ENCODE measurements at regions not wholly inside any gene's neighbourhood (a gene's known extent, or its start where the extent isn't known, plus 50 kb on each side); places are given as distances from the start of the nearest gene placed in this dataset.

DNA sequence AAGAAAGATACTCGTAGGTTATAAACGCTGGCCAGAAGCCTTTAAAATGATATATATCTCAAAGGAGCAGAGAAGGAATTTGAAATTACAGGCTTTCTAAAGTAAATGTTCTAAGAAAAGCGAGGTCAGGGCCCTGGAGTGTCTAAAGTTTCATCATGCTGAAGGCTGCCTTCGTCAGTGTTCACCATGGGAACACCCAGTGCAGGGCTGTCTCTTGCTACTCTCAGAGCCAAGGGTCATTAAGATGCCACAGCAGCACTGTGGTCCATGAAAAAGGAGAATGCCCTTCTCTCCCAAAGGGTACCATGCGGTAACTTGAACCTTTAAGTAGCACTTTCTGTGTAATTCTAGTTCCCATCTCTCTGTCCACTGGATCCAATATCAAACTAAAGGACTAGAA lies 174.5 kb upstream of the NWD2 start (continued):
- TF ChIP-seq, protein P1, sequence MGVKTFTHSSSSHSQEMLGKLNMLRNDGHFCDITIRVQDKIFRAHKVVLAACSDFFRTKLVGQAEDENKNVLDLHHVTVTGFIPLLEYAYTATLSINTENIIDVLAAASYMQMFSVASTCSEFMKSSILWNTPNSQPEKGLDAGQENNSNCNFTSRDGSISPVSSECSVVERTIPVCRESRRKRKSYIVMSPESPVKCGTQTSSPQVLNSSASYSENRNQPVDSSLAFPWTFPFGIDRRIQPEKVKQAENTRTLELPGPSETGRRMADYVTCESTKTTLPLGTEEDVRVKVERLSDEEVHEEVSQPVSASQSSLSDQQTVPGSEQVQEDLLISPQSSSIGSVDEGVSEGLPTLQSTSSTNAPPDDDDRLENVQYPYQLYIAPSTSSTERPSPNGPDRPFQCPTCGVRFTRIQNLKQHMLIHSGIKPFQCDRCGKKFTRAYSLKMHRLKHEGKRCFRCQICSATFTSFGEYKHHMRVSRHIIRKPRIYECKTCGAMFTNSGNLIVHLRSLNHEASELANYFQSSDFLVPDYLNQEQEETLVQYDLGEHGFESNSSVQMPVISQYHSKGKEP (tag by site-specific recombination; IDR thresholded peaks at IDR 0.05), result no peak

GRCh38 chr4:37071576-37071975 lies 173.0 kb upstream of the NWD2 start:
- Histone ChIP-seq H3K4me1 (ENCODE audit: control insufficient read depth, insufficient read depth, low read length) (no peaks in the 10 kb centered on the region), H3K9me3 (ENCODE audit: control insufficient read depth, insufficient read depth, low read depth, low read length) (no peaks in the 10 kb centered on the region), H3K27ac (ENCODE audit: extremely low read depth, low read depth, low read length) (no peak overlapping the region), H3K36me3 (ENCODE audit: control insufficient read depth in 2 of 2, insufficient read depth in 1 of 2, low read length in 2 of 2) (no peaks in the 10 kb centered on the region), H3K4me3 (ENCODE audit: low read depth, low read length) (no peak overlapping the region)
- ChIA-PET CTCF (interaction anchor here (0.7 kb wide), 1 partner anchor 90 kb away, joined by 3 read pairs; no protein-coding TSS in a partner anchor), POLR2A (no interaction called here)
- TF ChIP-seq SP3 (tag by site-specific recombination; IDR thresholded peaks at IDR 0.05), result no peak

- no peaks in the 10 kb centered on the region for H3K36me3 ChIP-seq (ENCODE audit: control insufficient read depth in 2 of 2, insufficient read depth in 1 of 2, low read length in 2 of 2)
- TF ChIP-seq ZNF670 (tag by site-specific recombination; IDR thresholded peaks at IDR 0.05; ENCODE audit: low read depth) (no peak), SP2 (tag by site-specific recombination; IDR thresholded peaks at IDR 0.05) (peak; percentile 49)
- ChIA-PET POLR2A (no interaction called here), CTCF (no interaction called here)
- no peaks in the 10 kb centered on the region for H3K4me1 ChIP-seq (ENCODE audit: control insufficient read depth, insufficient read depth, low read length)
- H3K9me3 ChIP-seq (ENCODE audit: control insufficient read depth, insufficient read depth, low read depth, low read length), result no peaks in the 10 kb centered on the region
- H3K4me3 ChIP-seq (ENCODE audit: low read depth, low read length), result no peak overlapping the region
- H3K27ac ChIP-seq (ENCODE audit: extremely low read depth, low read depth, low read length), result no peak overlapping the region
Observed at GRCh38 chr4:37073226-37073840, 171.2 kb upstream of the NWD2 start.

DNA sequence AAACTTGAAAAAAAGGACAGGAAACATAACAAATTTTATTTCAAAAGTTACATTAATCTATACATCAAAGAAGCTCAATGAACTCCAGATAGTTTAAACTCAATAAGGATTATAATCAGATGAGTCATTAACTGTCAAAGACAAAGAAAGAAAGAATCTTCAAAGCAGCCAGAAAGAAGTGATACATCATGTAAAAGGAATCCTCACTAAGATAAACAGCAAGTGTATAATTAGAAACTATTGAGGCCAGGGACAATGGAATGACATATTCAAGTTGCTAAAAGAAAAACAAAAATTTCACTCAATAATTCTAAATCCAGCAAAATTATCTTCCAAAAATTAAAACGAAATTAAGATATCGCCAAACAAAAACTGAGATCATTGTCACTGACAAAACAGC lies 161.6 kb upstream of the NWD2 start:
- H3K4me1 ChIP-seq (ENCODE audit: control insufficient read depth, insufficient read depth, low read length), result no peaks in the 10 kb centered on the region
- POLR2A ChIA-PET, result no interaction called here
- H3K9me3 ChIP-seq (ENCODE audit: control insufficient read depth, insufficient read depth, low read depth, low read length), result no peaks in the 10 kb centered on the region
- TF ChIP-seq SETDB1 (IDR thresholded peaks at IDR 0.05; ENCODE audit: insufficient read length, low read length) (peak; percentile 52), ZNF561 (tag by site-specific recombination; IDR thresholded peaks at IDR 0.05; ENCODE audit: borderline replicate concordance) (no peak), ZNF121 (tag by site-specific recombination; IDR thresholded peaks at IDR 0.05) (no peak), ZNF768 (tag by site-specific recombination; IDR thresholded peaks at IDR 0.05) (no peak)
- H3K36me3 ChIP-seq (ENCODE audit: control insufficient read depth in 2 of 2, insufficient read depth in 1 of 2, low read length in 2 of 2), result no peaks in the 10 kb centered on the region
- H3K27ac ChIP-seq (ENCODE audit: extremely low read depth, low read depth, low read length), result no peak overlapping the region
- CTCF ChIA-PET, result interaction anchor here (0.7 kb wide), 1 partner anchor 12 kb away, joined by 3 read pairs; no protein-coding TSS in a partner anchor
- H3K4me3 ChIP-seq (ENCODE audit: low read depth, low read length), result no peak overlapping the region

DNA sequence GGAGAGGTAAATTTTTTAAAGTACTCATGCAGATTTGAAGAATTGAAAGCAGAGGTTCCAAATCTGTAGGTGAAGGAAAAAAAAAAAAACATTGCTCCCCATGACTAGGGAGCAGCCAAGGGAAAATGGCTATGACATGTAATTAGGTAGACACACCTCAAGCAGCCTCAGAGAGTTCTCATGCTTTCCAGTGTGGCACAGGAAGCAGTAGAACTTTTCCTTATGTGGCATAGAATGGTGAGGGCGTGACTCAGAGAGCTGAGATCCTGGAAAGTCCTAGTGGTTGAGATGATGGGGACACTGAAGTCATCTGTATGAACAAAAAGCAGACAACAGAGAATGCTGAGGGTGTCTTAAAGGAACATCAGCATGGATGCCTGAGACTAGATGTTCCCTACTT lies 148.6 kb upstream of the NWD2 start:
- Histone ChIP-seq H3K27ac (ENCODE audit: extremely low read depth, low read depth, low read length) (no peak overlapping the region), H3K4me1 (ENCODE audit: control insufficient read depth, insufficient read depth, low read length) (no peaks in the 10 kb centered on the region), H3K4me3 (ENCODE audit: low read depth, low read length) (no peak overlapping the region), H3K36me3 (ENCODE audit: control insufficient read depth in 2 of 2, insufficient read depth in 1 of 2, low read length in 2 of 2) (no peaks in the 10 kb centered on the region), H3K9me3 (ENCODE audit: control insufficient read depth, insufficient read depth, low read depth, low read length) (no peaks in the 10 kb centered on the region)
- CTCF ChIA-PET, result no interaction called here
- POLR2A ChIA-PET, result no interaction called here
- TF ChIP-seq HOXC10 (CRISPR knock-in tag; IDR thresholded peaks at IDR 0.05) (no peak), ZNF155 (tag by site-specific recombination; IDR thresholded peaks at IDR 0.05) (no peak), BCL11B (tag by site-specific recombination; IDR thresholded peaks at IDR 0.05; ENCODE audit: low read depth) (no peak), ZNF266 (tag by site-specific recombination; IDR thresholded peaks at IDR 0.05; ENCODE audit: low read depth) (no peak), BCL6B (tag by site-specific recombination; IDR thresholded peaks at IDR 0.05) (no peak), KLF7 (tag by site-specific recombination; IDR thresholded peaks at IDR 0.05; ENCODE audit: borderline replicate concordance) (no peak), ZNF596 (tag by site-specific recombination; IDR thresholded peaks at IDR 0.05) (no peak), ZBTB49 (tag by site-specific recombination; IDR thresholded peaks at IDR 0.05; ENCODE audit: low read depth) (no peak), ZSCAN16 (tag by site-specific recombination; IDR thresholded peaks at IDR 0.05) (no peak)
- TF ChIP-seq, protein P2, sequence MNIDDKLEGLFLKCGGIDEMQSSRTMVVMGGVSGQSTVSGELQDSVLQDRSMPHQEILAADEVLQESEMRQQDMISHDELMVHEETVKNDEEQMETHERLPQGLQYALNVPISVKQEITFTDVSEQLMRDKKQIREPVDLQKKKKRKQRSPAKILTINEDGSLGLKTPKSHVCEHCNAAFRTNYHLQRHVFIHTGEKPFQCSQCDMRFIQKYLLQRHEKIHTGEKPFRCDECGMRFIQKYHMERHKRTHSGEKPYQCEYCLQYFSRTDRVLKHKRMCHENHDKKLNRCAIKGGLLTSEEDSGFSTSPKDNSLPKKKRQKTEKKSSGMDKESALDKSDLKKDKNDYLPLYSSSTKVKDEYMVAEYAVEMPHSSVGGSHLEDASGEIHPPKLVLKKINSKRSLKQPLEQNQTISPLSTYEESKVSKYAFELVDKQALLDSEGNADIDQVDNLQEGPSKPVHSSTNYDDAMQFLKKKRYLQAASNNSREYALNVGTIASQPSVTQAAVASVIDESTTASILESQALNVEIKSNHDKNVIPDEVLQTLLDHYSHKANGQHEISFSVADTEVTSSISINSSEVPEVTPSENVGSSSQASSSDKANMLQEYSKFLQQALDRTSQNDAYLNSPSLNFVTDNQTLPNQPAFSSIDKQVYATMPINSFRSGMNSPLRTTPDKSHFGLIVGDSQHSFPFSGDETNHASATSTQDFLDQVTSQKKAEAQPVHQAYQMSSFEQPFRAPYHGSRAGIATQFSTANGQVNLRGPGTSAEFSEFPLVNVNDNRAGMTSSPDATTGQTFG (tag by site-specific recombination; IDR thresholded peaks at IDR 0.05; ENCODE audit: borderline replicate concordance), result no peak

Data from HEK293 (cell line).